ENCODE measurements at regions not wholly inside any gene's neighbourhood (a gene's known extent, or its start where the extent isn't known, plus 50 kb on each side); places are given as distances from the start of the nearest gene placed in this dataset.
A peak's percentile ranks its signal among the peaks of the same experiment; 100 is the strongest.

- no peak overlapping the region for H3K27ac ChIP-seq (ENCODE audit: low read depth, low read length, poor library complexity, severe bottlenecking)
- CTCF ChIA-PET (ENCODE audit: unreplicated experiment): no interaction called here
- POLR2A ChIA-PET: interaction anchor here (1.0 kb wide), 2 partner anchors 13 to 22 kb away, joined by 3 read pairs; no protein-coding TSS in a partner anchor
These were observed 109.1 kb upstream of the CRIM1 start for GRCh38 chr2:36246320-36246990.

GRCh38 chr2:36245651-36246050 is 109.9 kb upstream of the CRIM1 start:
- intact Hi-C loops (cut with micrococcal nuclease; ENCODE audit: unreplicated experiment): no loop called here
- Histone ChIP-seq H3K27ac (ENCODE audit: low read depth, low read length, poor library complexity, severe bottlenecking) (no peak overlapping the region), H3K4me3 (ENCODE audit: low read depth, low read length, poor library complexity, severe bottlenecking) (no peak overlapping the region), H3K36me3 (ENCODE audit: insufficient read depth, low read length) (no peaks in the 10 kb centered on the region), H3K9me3 (ENCODE audit: low read length) (no peaks in the 10 kb centered on the region), H3K9me2 (ENCODE audit: insufficient read depth, low read length) (no peaks in the 10 kb centered on the region), H3K4me1 (ENCODE audit: insufficient read depth, low read length, poor library complexity, severe bottlenecking) (peaks cover 8% of the 10 kb centered on the region), H4K20me1 (ENCODE audit: insufficient read depth, low read length) (no peaks in the 10 kb centered on the region), H3K79me2 (ENCODE audit: insufficient read depth, low read depth, low read length) (no peaks in the 10 kb centered on the region), H3K4me2 (ENCODE audit: low read length) (no peak overlapping the region), H2AFZ (ENCODE audit: low read length) (no peak overlapping the region)
- TF ChIP-seq CTCF (conservative IDR thresholded peaks at IDR 0.05; ENCODE audit: low read length): no peak
- no peak for TF ChIP-seq EZH2phosphoT487 (IDR thresholded peaks at IDR 0.05; ENCODE audit: borderline replicate concordance, low read depth, low read length)
- DNase-seq (ENCODE audit: low spot score): no peak
- ChIA-PET CTCF (ENCODE audit: unreplicated experiment) (no interaction called here), POLR2A (no interaction called here)
- no TSS peak for BruUV-seq (replicated peaks)

More at GRCh38 chr2:36246320-36246990, 109.1 kb upstream of the CRIM1 start:
- no peak for TF ChIP-seq CTCF (conservative IDR thresholded peaks at IDR 0.05; ENCODE audit: low read length)
- TF ChIP-seq EZH2phosphoT487 (IDR thresholded peaks at IDR 0.05; ENCODE audit: borderline replicate concordance, low read depth, low read length): no peak
- Histone ChIP-seq H3K9me3 (ENCODE audit: low read length) (no peaks in the 10 kb centered on the region), H3K79me2 (ENCODE audit: insufficient read depth, low read depth, low read length) (no peaks in the 10 kb centered on the region), H4K20me1 (ENCODE audit: insufficient read depth, low read length) (no peaks in the 10 kb centered on the region), H3K36me3 (ENCODE audit: insufficient read depth, low read length) (no peaks in the 10 kb centered on the region), H3K4me3 (ENCODE audit: low read depth, low read length, poor library complexity, severe bottlenecking) (no peak overlapping the region), H3K4me1 (ENCODE audit: insufficient read depth, low read length, poor library complexity, severe bottlenecking) (peaks cover 8% of the 10 kb centered on the region), H3K4me2 (ENCODE audit: low read length) (0 out of 2 replicates have a peak overlapping the region, but pooled peaks have one; percentile 3), H3K9me2 (ENCODE audit: insufficient read depth, low read length) (no peaks in the 10 kb centered on the region), H2AFZ (ENCODE audit: low read length) (no peak overlapping the region)
- BruUV-seq (replicated peaks): no TSS peak
- intact Hi-C loops (cut with micrococcal nuclease; ENCODE audit: unreplicated experiment): no loop called here
- no peak for DNase-seq (ENCODE audit: low spot score)

- Histone ChIP-seq H4K20me1 (ENCODE audit: insufficient read depth, low read length) (no peaks in the 10 kb centered on the region), H3K4me3 (ENCODE audit: low read depth, low read length, poor library complexity, severe bottlenecking) (no peak overlapping the region), H3K9me2 (ENCODE audit: insufficient read depth, low read length) (no peaks in the 10 kb centered on the region), H3K36me3 (ENCODE audit: insufficient read depth, low read length) (no peaks in the 10 kb centered on the region), H3K4me1 (ENCODE audit: insufficient read depth, low read length, poor library complexity, severe bottlenecking) (no peaks in the 10 kb centered on the region), H3K79me2 (ENCODE audit: insufficient read depth, low read depth, low read length) (no peaks in the 10 kb centered on the region), H3K9me3 (ENCODE audit: low read length) (no peaks in the 10 kb centered on the region), H3K27ac (ENCODE audit: low read depth, low read length, poor library complexity, severe bottlenecking) (no peak overlapping the region), H2AFZ (ENCODE audit: low read length) (no peak overlapping the region), H3K4me2 (ENCODE audit: low read length) (no peak overlapping the region)
- intact Hi-C loops (cut with micrococcal nuclease; ENCODE audit: unreplicated experiment): no loop called here
- POLR2A ChIA-PET: no interaction called here
- BruUV-seq (replicated peaks): no TSS peak
- TF ChIP-seq CTCF (conservative IDR thresholded peaks at IDR 0.05; ENCODE audit: low read length) (no peak), EZH2phosphoT487 (IDR thresholded peaks at IDR 0.05; ENCODE audit: borderline replicate concordance, low read depth, low read length) (no peak)
- DNase-seq (ENCODE audit: low spot score): no peak
- CTCF ChIA-PET (ENCODE audit: unreplicated experiment): no interaction called here
These were observed 117.5 kb upstream of the CRIM1 start for GRCh38 chr2:36238106-36238505.

All from OCI-LY7 (cell line).